Fibroblast of skin of right biceps (primary cell): ENCODE measurements at regions not wholly inside any gene's neighbourhood (a gene's known extent, or its start where the extent isn't known, plus 50 kb on each side); places are given as distances from the start of the nearest gene placed in this dataset.
A peak's percentile ranks its signal among the peaks of the same experiment; 100 is the strongest.

ENCODE experiments used
- DNase-seq: peaks from one replicate; pipeline ENCODE4 v3.0.0-alpha.2; 2013

DNA sequence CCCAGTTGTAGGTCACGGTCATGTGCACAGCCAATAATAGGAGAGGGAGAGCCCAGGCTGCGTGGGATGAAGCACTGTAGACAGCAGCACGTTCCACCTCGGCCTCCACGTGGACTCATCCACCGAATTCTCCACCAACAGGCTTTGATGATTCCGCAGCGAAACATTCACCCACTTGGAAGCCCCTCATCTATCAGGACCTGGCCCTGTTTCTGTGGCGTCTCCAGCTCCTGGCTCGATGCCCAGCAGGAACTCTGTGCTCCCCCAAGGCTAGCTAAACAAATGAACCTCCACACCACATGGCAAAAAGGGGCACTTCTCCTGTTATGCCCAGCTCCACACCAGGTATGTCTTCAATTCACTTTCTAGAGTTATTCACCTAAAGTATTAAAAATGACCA lies 237.9 kb upstream of the PDE10A start:
- no peak for DNase-seq

- DNase-seq, result no peak
Observed at GRCh38 chr6:165899611-165900010, 236.6 kb upstream of the PDE10A start.

GRCh38 chr6:165895421-165896165 lies 232.6 kb upstream of the PDE10A start:
- no peak for DNase-seq

- DNase-seq, result no peak
Observed at GRCh38 chr6:165894171-165894825, 231.3 kb upstream of the PDE10A start.

DNA sequence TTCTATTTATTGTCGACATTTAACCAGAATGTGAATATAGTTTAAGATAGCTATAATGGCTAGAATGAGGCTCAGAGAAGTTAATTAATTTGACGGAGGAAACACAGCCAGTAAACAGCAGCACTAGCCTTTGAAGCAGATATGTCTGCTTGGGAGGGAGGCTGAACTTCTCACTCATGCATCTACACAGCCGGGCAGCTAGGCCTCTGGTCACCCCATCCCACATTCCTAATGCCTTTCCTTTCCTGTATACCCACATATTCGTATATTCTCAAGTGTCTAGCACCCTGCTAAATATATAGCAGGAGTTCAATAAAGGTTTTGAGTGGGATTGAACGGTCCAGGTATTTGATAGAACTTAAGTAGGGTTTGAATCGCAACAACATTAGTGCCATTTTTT lies 230.4 kb upstream of the PDE10A start:
- no peak for DNase-seq

DNA sequence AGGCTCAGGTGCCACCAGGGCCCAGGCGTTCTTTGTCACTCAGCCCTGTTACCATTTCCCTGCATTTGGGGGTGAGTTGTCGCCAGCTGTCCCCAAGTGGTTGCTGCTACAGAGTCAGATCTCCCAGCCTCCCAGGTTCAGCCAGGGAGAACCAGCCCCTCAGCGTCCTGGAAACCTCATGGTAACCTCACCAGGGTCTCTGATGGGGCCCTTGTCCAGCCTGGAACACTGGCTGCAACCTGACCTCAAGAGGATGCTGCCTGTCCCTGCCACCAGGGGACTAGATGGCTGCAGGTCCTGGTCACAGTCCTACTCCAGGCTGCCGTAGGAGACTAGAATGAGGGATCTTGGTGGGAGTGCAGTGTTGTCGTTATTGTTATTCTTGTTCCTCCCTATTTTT lies 228.3 kb upstream of the PDE10A start:
- no peak for DNase-seq

DNA sequence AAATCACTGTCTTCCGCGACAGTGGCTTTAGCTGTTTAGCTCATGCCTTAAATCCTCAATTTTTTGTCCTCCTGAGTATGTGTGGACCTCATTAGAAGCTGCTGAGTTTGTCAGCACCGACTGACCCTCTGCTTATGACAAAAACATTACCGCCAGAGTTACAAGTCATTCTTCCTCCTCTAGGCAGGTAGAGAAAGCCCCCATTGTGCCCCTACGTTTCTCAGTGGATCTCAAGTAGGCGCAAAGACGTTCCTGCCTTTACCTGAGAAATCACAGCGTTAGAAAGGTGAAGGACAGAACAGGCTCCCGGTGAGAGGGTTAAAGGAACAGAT lies 227.3 kb upstream of the PDE10A start:
- DNase-seq, result no peak

DNA sequence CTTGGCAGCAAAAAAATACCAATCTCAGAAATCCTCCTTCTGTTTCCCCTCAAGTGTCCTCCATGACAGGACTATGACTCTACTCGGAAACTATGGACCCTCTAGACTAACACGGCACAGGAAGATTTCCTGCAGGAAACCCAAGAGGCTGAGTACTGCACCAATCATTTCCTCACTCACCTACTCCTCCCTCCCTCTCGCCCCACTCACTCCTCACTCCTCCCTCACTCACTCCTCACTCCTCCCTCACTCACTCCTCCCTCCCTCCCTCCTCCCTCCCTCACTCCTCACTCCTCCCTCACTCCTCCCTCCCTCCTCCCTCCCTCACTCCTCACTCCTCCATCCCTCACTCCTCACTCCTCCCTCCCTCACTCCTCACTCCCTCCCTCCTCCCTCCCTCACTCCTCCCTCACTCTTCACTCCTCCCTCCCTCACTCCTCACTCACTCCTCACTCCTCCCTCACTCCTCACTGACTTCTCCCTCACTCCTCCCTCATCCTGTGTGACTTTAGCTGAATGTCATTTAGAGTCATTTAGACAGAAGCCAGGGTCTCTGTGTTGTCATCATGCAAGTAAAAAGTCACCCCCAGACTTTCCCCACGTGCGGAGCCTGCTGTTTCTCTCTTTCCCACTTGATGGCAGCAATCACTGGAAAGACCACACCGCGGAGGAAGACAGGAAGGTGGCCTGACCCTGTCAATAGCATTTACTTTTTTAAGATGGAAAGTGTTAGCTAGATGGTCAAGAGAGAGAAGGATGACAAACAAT lies 226.8 kb upstream of the PDE10A start:
- DNase-seq, result peak; percentile 52

- no peak for DNase-seq
Observed at GRCh38 chr6:165886169-165886568, 223.1 kb upstream of the PDE10A start.

- peak; percentile 68 for DNase-seq
Observed at GRCh38 chr6:165884813-165885765, 222.0 kb upstream of the PDE10A start.

DNA sequence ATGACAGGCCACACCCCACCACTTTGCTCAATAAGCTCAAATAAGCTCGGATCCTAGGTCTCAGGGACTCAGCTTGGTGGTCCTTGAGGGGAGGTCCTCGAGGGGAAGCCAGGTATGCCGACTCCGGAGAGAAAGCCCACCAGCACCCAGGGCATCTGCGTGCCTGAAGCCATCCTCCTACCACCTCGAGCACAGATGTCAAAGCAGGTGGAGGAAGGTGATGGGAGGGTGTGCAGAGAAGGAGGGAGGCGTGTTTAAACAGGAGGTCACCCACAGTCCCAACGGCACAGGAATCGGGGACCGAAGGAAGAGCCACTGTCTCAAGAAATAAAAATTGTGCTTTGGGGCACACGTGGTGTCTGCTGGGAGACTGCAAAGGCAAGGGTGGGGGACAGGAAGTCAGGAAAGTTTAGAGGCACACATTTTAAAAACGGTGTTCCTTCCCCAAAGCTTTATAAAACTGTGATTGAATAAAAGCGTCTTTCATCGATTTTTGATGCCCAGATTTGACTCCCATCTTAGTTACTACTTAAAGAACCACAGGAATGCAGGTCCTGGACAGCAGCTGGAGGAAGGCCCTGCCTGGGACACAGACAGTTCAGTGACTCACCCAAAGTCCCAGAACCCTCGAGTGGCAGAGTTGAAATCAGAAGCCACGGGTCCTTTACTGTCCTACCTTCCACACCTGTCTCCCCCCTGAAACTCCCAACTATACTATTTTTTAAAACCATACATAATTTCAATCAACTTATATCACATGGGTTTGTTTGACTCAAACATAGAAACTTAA lies 221.0 kb upstream of the PDE10A start:
- peak; percentile 52 for DNase-seq

GRCh38 chr6:165881806-165882205 lies 218.8 kb upstream of the PDE10A start:
- DNase-seq, result no peak

- peak; percentile 49 for DNase-seq
Observed at GRCh38 chr6:165880686-165881085, 217.6 kb upstream of the PDE10A start.

- no peak for DNase-seq
Observed at GRCh38 chr6:165877773-165878172, 214.7 kb upstream of the PDE10A start.

- no peak for DNase-seq
Observed at GRCh38 chr6:165877192-165877591, 214.2 kb upstream of the PDE10A start.

GRCh38 chr6:165876588-165876987 lies 213.5 kb upstream of the PDE10A start:
- peak; percentile 31 for DNase-seq

GRCh38 chr6:165875946-165876345 lies 212.9 kb upstream of the PDE10A start:
- no peak for DNase-seq

GRCh38 chr6:165873976-165874375 lies 210.9 kb upstream of the PDE10A start:
- no peak for DNase-seq

- no peak for DNase-seq
Observed at GRCh38 chr6:165872811-165873210, 209.8 kb upstream of the PDE10A start.

GRCh38 chr6:165872311-165872710 lies 209.3 kb upstream of the PDE10A start:
- DNase-seq, result no peak

- no peak for DNase-seq
Observed at GRCh38 chr6:165871571-165871970, 208.5 kb upstream of the PDE10A start.

GRCh38 chr6:165869526-165869925 lies 206.5 kb upstream of the PDE10A start:
- no peak for DNase-seq
